WTC11 (cell line): ENCODE measurements at regions not wholly inside any gene's neighbourhood (a gene's known extent, or its start where the extent isn't known, plus 50 kb on each side); places are given as distances from the start of the nearest gene placed in this dataset.

ENCODE experiments used
- ATAC-seq: fragments of 200-7000 bp; cut with Tn5 transposase; 2 replicates; pipeline ENCODE4 v1.10.0; 2021; ENCODE audit warnings: mild to moderate bottlenecking, moderate library complexity
- CTCF ChIA-PET: fragments of 300-600 bp; sonication (Branson Sonifier 250); formaldehyde crosslinking; loops from one replicate; lab custom pipeline; 2021; ENCODE audit warnings: antibody characterized with exemption; lab: Charles Lee
- POLR2A ChIA-PET: fragments of 350-600 bp; sonication (Branson Sonifier 250); formaldehyde crosslinking; loops from one replicate; lab custom pipeline; 2021; ENCODE audit warnings: antibody characterized with exemption; lab: Charles Lee
- DNase-seq: peaks from one replicate; pipeline ENCODE4 v3.0.0; 2021; ENCODE audit warnings: low spot score
- H3K27ac Mint-ChIP-seq: 2 replicates; pipeline ENCODE4 v1.8.0; 2021; ENCODE audit warnings: mixed read lengths
- H3K27me3 Mint-ChIP-seq: 2 replicates; pipeline ENCODE4 v1.8.0; 2021; ENCODE audit warnings: low read depth, mild to moderate bottlenecking, moderate library complexity, mixed read lengths
- H3K36me3 Mint-ChIP-seq: 2 replicates; pipeline ENCODE4 v1.8.0; 2021; ENCODE audit warnings: mixed read lengths
- H3K4me1 Mint-ChIP-seq: 2 replicates; pipeline ENCODE4 v1.8.0; 2022; ENCODE audit warnings: mixed read lengths
- H3K4me3 Mint-ChIP-seq: 2 replicates; pipeline ENCODE4 v1.8.0; 2021; ENCODE audit warnings: mild to moderate bottlenecking, moderate library complexity, mixed read lengths
- H3K9me3 Mint-ChIP-seq: 2 replicates; pipeline ENCODE4 v1.8.0; 2021; ENCODE audit warnings: mixed read lengths
- AFF4 ChIP-seq: sonication (generic); formaldehyde crosslinking; IDR thresholded peaks from 2 replicates; pipeline ENCODE4 v1.8.1; 2023; ENCODE audit warnings: mild to moderate bottlenecking, missing genetic modification reagents, borderline replicate concordance
- ARID4B ChIP-seq: sonication (generic); formaldehyde crosslinking; IDR thresholded peaks from 2 replicates; pipeline ENCODE4 v1.8.0; 2023; ENCODE audit warnings: missing genetic modification reagents, mild to moderate bottlenecking, borderline replicate concordance
- CBFB ChIP-seq: sonication (generic); formaldehyde crosslinking; IDR thresholded peaks from 2 replicates; pipeline ENCODE4 v1.8.1; 2022; ENCODE audit warnings: mild to moderate bottlenecking, low read depth, missing genetic modification reagents
- CREB1 ChIP-seq: sonication (generic); formaldehyde crosslinking; IDR thresholded peaks from 2 replicates; pipeline ENCODE4 v1.8.0; 2023; ENCODE audit warnings: mild to moderate bottlenecking, missing genetic modification reagents
- E2F5 ChIP-seq: sonication (generic); formaldehyde crosslinking; IDR thresholded peaks from 2 replicates; pipeline ENCODE4 v1.8.1; 2022; ENCODE audit warnings: mild to moderate bottlenecking, moderate library complexity, missing genetic modification reagents
- ETV6 ChIP-seq: sonication (generic); formaldehyde crosslinking; IDR thresholded peaks from 2 replicates; pipeline ENCODE4 v1.8.1; 2022; ENCODE audit warnings: mild to moderate bottlenecking, missing genetic modification reagents
- FOXJ3 ChIP-seq: sonication (generic); formaldehyde crosslinking; IDR thresholded peaks from 2 replicates; pipeline ENCODE4 v1.9.0; 2021; ENCODE audit warnings: missing genetic modification reagents, mild to moderate bottlenecking, borderline replicate concordance
- FOXK1 ChIP-seq: sonication (generic); formaldehyde crosslinking; IDR thresholded peaks from 2 replicates; pipeline ENCODE4 v1.8.0; 2022; ENCODE audit warnings: mild to moderate bottlenecking, moderate library complexity, missing genetic modification reagents
- GABPB1 ChIP-seq: sonication (generic); formaldehyde crosslinking; IDR thresholded peaks from 2 replicates; pipeline ENCODE4 v1.8.1; 2023; ENCODE audit warnings: mild to moderate bottlenecking, missing genetic modification reagents
- GRHL2 ChIP-seq: fragments of 250-450 bp; sonication (Bioruptor Pico); IDR thresholded peaks from 2 replicates; pipeline ENCODE4 v1.8.0; 2022; ENCODE audit warnings: mild to moderate bottlenecking, moderate library complexity; ENCODE audit not compliant: insufficient replicate concordance, severe bottlenecking
- PRDM15 ChIP-seq: sonication (generic); formaldehyde crosslinking; IDR thresholded peaks from 2 replicates; pipeline ENCODE4 v1.8.0; 2022; ENCODE audit warnings: missing genetic modification reagents
- PRRX2 ChIP-seq: fragments of 250-450 bp; sonication (Bioruptor Pico); IDR thresholded peaks from 2 replicates; pipeline ENCODE4 v1.8.0; 2021; ENCODE audit warnings: mild to moderate bottlenecking
- RORB ChIP-seq: fragments of 250-450 bp; sonication (Bioruptor Pico); IDR thresholded peaks from 2 replicates; pipeline ENCODE4 v1.9.0; 2021; ENCODE audit warnings: mild to moderate bottlenecking
- TEAD4 ChIP-seq: sonication (generic); formaldehyde crosslinking; IDR thresholded peaks from 2 replicates; pipeline ENCODE4 v1.8.0; 2022; ENCODE audit warnings: mild to moderate bottlenecking, missing genetic modification reagents
- USF1 ChIP-seq: sonication (generic); formaldehyde crosslinking; IDR thresholded peaks from 2 replicates; pipeline ENCODE4 v1.8.0; 2022; ENCODE audit warnings: mild to moderate bottlenecking, missing genetic modification reagents
- USF2 ChIP-seq: sonication (generic); formaldehyde crosslinking; IDR thresholded peaks from 2 replicates; pipeline ENCODE4 v1.8.1; 2023; ENCODE audit warnings: mild to moderate bottlenecking, missing genetic modification reagents, moderate library complexity
- ZBTB43 ChIP-seq: sonication (generic); formaldehyde crosslinking; IDR thresholded peaks from 2 replicates; pipeline ENCODE4 v1.8.1; 2023; ENCODE audit warnings: mild to moderate bottlenecking, missing genetic modification reagents

GRCh38 chr10:64555666-64556065 lies 1034.5 kb downstream of the REEP3 start:
- CTCF ChIA-PET: no interaction called here
- H3K36me3 Mint-ChIP-seq: no peaks in the 10 kb centered on the region
- H3K27me3 Mint-ChIP-seq: no peaks in the 10 kb centered on the region
- peaks cover 9% of the 10 kb centered on the region; the same call in 1 of the 2 replicates for H3K9me3 Mint-ChIP-seq
- no peak for TF ChIP-seq AFF4 (CRISPR knock-in tag)
- no peak for TF ChIP-seq PRRX2 (CRISPR knock-in tag)
- no peak for TF ChIP-seq USF2 (CRISPR knock-in tag)
- no peak for TF ChIP-seq TEAD4 (CRISPR knock-in tag)
- no peak for TF ChIP-seq FOXJ3 (CRISPR knock-in tag)
- H3K27ac Mint-ChIP-seq: no peak overlapping the region
- DNase-seq (no peak), ATAC-seq (no peak)
- peaks cover 16% of the 10 kb centered on the region for H3K4me1 Mint-ChIP-seq
- POLR2A ChIA-PET: no interaction called here
- H3K4me3 Mint-ChIP-seq: no peak overlapping the region

- Mint-ChIP-seq H3K9me3 (peaks cover 27% of the 10 kb centered on the region), H3K27me3 (no peaks in the 10 kb centered on the region), H3K4me1 (no peaks in the 10 kb centered on the region), H3K27ac (no peak overlapping the region), H3K36me3 (no peaks in the 10 kb centered on the region), H3K4me3 (no peak overlapping the region)
- ATAC-seq: no peak
- DNase-seq: no peak
- ChIA-PET CTCF (no interaction called here), POLR2A (no interaction called here)
- TF ChIP-seq CREB1 (no peak), USF2 (CRISPR knock-in tag) (no peak), CBFB (CRISPR knock-in tag) (no peak), FOXK1 (CRISPR knock-in tag) (no peak), ZBTB43 (CRISPR knock-in tag) (no peak), USF1 (CRISPR knock-in tag) (no peak), ETV6 (CRISPR knock-in tag) (no peak), ARID4B (no peak), GABPB1 (CRISPR knock-in tag) (no peak), PRDM15 (CRISPR knock-in tag) (no peak), RORB (CRISPR knock-in tag) (no peak), E2F5 (no peak), GRHL2 (CRISPR knock-in tag) (no peak)
These were observed 1037.1 kb downstream of the REEP3 start for GRCh38 chr10:64558094-64558835.
